ENCODE measurements at regions not wholly inside any gene's neighbourhood (a gene's known extent, or its start where the extent isn't known, plus 50 kb on each side); places are given as distances from the start of the nearest gene placed in this dataset.

GRCh38 chr15:99440551-99441443, 125.0 kb upstream of the MEF2A start:
- H3K4me3 ChIP-seq: no peak overlapping the region
- H3K9me3 ChIP-seq: no peaks in the 10 kb centered on the region
- H3K27ac ChIP-seq: peak overlapping the region; percentile 70 to 87
- peak; percentile 60 for DNase-seq (ENCODE audit: low spot score)
- H3K4me1 ChIP-seq: peaks cover 0 to 85% of the 10 kb centered on the region in 2 donors
- H3K27me3 ChIP-seq: no peaks in the 10 kb centered on the region
- no peaks in the 10 kb centered on the region for H3K36me3 ChIP-seq
- TF ChIP-seq, protein P1, sequence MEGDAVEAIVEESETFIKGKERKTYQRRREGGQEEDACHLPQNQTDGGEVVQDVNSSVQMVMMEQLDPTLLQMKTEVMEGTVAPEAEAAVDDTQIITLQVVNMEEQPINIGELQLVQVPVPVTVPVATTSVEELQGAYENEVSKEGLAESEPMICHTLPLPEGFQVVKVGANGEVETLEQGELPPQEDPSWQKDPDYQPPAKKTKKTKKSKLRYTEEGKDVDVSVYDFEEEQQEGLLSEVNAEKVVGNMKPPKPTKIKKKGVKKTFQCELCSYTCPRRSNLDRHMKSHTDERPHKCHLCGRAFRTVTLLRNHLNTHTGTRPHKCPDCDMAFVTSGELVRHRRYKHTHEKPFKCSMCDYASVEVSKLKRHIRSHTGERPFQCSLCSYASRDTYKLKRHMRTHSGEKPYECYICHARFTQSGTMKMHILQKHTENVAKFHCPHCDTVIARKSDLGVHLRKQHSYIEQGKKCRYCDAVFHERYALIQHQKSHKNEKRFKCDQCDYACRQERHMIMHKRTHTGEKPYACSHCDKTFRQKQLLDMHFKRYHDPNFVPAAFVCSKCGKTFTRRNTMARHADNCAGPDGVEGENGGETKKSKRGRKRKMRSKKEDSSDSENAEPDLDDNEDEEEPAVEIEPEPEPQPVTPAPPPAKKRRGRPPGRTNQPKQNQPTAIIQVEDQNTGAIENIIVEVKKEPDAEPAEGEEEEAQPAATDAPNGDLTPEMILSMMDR (IDR thresholded peaks at IDR 0.05): no peak

- H3K4me3 ChIP-seq: no peak overlapping the region
- no peaks in the 10 kb centered on the region for H3K36me3 ChIP-seq
- TF ChIP-seq, protein P1 (IDR thresholded peaks at IDR 0.05): no peak
- peaks cover 0 to 79% of the 10 kb centered on the region in 2 donors for H3K4me1 ChIP-seq
- H3K27ac ChIP-seq: peak overlapping the region; percentile 70 to 87
- H3K27me3 ChIP-seq: no peaks in the 10 kb centered on the region
- no peak for DNase-seq (ENCODE audit: low spot score)
- H3K9me3 ChIP-seq: no peaks in the 10 kb centered on the region
Measured at GRCh38 chr15:99441444-99441800, 124.4 kb upstream of the MEF2A start.

GRCh38 chr15:99441871-99442251, 123.9 kb upstream of the MEF2A start:
- peak overlapping the region in 1 of 2 donors; percentile 22 for H3K4me3 ChIP-seq
- peak overlapping the region; percentile 70 to 87 for H3K27ac ChIP-seq
- H3K4me1 ChIP-seq: peaks cover 0 to 78% of the 10 kb centered on the region in 2 donors
- no peaks in the 10 kb centered on the region for H3K36me3 ChIP-seq
- TF ChIP-seq, protein P1 (IDR thresholded peaks at IDR 0.05): no peak
- no peaks in the 10 kb centered on the region for H3K9me3 ChIP-seq
- no peaks in the 10 kb centered on the region for H3K27me3 ChIP-seq
- peak; percentile 57 for DNase-seq (ENCODE audit: low spot score)

DNA sequence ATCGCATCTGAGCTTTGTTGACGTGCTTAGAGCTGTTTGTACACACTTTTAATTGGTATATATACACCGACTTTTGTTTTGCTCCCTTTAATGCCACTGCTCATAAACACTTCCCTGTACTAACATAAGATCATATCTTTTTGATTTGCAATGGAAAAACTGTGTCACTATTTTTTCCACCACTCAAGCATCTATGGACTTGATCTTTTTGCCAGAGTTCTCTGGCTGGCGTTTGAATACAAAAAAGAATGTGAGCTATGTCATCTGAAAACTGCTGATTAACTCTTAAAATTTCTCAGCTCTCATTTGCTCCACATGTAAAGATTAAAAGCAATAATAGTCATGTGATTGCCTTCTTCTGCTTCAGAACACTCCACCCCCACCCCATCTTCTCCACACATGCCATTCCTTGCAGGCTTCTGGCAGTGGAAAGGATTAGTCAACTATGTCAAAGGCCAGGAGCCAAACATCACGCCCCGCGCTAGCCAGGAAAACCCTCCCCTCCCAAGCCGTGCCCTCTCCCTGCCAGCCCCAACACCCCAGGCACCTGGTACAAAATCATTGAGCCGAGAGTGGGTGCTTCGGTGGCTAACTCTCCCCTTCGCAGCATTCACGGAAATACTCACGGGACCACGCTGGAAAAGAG, 123.4 kb upstream of the MEF2A start:
- H3K4me3 ChIP-seq: peak overlapping the region in 1 of 2 donors; percentile 22
- peaks cover 0 to 78% of the 10 kb centered on the region in 2 donors for H3K4me1 ChIP-seq
- TF ChIP-seq, protein P1 (IDR thresholded peaks at IDR 0.05): no peak

DNA sequence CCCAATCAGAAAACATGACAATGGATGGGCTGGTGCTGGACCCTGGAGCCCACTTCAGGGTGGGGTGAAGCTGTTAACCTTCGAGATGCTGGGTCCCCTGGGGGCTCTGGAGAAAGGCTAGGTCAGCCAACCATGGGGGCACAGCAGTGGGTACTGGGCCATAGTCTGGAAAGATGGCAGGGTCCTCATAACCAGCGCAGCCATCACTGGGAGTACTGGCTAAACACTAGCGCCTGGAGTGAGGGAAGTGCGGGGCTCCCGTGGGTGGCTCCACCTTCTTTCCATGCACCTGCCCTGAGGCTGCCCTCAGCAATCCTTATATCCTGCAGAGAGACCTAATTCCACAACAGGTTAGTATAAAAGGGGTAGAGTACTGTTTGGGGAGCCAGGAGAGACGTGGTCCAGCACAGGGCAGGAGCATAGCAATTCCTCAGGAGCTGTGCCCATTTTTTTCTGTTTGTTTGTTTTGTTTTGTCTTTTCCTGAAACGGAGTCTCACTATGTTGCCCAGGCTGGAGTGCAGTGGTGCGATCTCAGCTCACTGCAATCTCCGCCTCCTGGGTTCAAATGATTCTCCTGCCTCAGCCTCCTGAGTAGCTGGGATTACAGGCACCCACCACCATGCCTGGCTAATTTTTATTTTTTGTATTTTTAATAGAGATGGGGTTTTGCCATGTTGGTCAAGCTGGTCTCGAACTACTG, 122.6 kb upstream of the MEF2A start:
- DNase-seq (ENCODE audit: low spot score): peak; percentile 57

More for the DNA sequence above, 123.4 kb upstream of the MEF2A start:
- Histone ChIP-seq H3K9me3 (no peaks in the 10 kb centered on the region), H3K36me3 (no peaks in the 10 kb centered on the region), H3K27me3 (no peaks in the 10 kb centered on the region), H3K27ac (peak overlapping the region; percentile 70 to 87)
- peak; percentile 88 for DNase-seq (ENCODE audit: low spot score)

More for the DNA sequence above, 122.6 kb upstream of the MEF2A start:
- H3K36me3 ChIP-seq: no peaks in the 10 kb centered on the region
- H3K27ac ChIP-seq: peak overlapping the region; percentile 70 to 87
- H3K27me3 ChIP-seq: no peaks in the 10 kb centered on the region
- H3K9me3 ChIP-seq: no peaks in the 10 kb centered on the region
- TF ChIP-seq, protein P1 (IDR thresholded peaks at IDR 0.05): no peak
- no peak overlapping the region for H3K4me3 ChIP-seq
- peaks cover 0 to 78% of the 10 kb centered on the region in 2 donors for H3K4me1 ChIP-seq
